ENCODE measurements at regions not wholly inside any gene's neighbourhood (a gene's known extent, or its start where the extent isn't known, plus 50 kb on each side); places are given as distances from the start of the nearest gene placed in this dataset.

GRCh38 chr16:66189951-66190350, 176.5 kb upstream of the CDH5 start:
- no peak for DNase-seq
- TF ChIP-seq CTCF (IDR thresholded peaks at IDR 0.05) (no peak), POLR2A (IDR thresholded peaks at IDR 0.05) (no peak)
- no peak overlapping the region for H3K27ac ChIP-seq

DNA sequence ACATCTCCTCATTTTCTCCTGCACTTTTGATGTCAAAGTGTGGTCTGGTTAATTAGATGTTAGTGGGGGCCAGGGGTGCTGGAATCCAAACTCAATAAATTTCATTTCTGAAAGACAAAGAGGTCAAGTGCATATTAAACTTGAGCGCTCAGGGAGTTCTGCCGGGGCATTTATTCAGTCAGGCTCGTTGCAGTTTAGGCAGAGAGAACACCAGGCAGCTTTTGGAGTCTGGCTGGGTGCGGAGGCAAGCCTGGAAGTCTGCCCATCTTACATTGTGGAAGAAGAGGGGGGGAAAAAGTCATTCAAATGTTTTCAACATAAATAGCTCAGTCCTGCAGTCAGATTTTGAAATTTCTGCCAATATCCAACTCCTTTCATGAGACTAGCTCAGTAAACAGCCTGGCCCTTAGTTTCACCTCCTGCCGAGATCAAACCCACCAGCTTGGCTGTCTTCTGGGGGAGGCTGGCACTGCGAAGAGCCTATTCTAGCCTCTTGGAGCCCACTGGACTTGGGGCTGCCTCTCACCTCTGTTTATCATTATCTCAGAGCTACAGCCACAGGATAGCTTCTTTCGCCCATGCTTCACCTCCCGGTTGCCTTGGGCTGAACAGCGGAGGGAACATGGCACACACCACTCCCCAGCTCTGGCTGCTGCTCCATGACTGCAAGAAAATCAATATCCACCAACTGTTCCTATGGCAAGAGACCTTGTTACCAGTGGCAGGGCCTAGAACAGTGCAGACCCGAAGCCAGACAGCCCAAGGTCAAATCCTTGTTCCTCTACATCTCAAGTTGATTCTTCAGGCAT, 177.4 kb upstream of the CDH5 start:
- H3K36me3 ChIP-seq, result no peaks in the 10 kb centered on the region
- DNase-seq, result no peak
- no peaks in the 10 kb centered on the region for H3K9me3 ChIP-seq

More at GRCh38 chr16:66189951-66190350, 176.5 kb upstream of the CDH5 start:
- Histone ChIP-seq H3K36me3 (no peaks in the 10 kb centered on the region), H3K9me3 (no peaks in the 10 kb centered on the region), H3K4me1 (peaks cover 0 to 5% (median 0%) of the 10 kb centered on the region in 4 donors), H3K27me3 (no peaks in the 10 kb centered on the region), H3K4me3 (no peak overlapping the region)

DNA sequence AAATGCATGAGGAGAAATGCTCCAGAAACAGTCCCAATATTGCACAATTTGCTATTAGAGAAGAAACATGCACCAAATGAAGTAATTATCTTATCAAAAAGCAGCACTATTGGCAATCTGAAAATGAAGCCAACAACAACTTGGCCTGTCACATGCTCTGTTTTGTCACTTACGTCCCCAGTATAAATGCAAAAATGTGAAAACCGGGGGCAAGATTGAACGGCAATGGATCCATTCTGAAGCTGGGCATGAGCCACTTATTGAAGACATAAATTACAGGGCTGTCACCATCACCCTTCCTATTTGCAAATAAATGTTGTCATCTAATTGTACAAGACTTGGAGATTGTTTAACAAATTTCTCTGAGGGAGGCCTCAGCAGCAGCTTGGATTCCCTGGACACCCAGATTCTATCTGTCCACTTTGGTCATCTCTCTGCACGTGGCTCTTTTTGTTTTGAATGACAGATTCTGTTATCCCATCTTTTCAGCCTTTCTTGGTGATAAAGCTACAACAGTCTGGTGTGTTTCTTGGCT, 180.2 kb upstream of the CDH5 start:
- TF ChIP-seq CTCF (IDR thresholded peaks at IDR 0.05), result no peak
- no peak for TF ChIP-seq POLR2A (IDR thresholded peaks at IDR 0.05)
- H3K27me3 ChIP-seq, result no peaks in the 10 kb centered on the region
- H3K36me3 ChIP-seq, result no peaks in the 10 kb centered on the region
- H3K9me3 ChIP-seq, result no peaks in the 10 kb centered on the region
- no peak overlapping the region for H3K4me3 ChIP-seq
- DNase-seq, result no peak
- peaks cover 0 to 5% (median 0%) of the 10 kb centered on the region in 4 donors for H3K4me1 ChIP-seq
- no peak overlapping the region for H3K27ac ChIP-seq

More for the DNA sequence above, 177.4 kb upstream of the CDH5 start:
- no peak for TF ChIP-seq POLR2A (IDR thresholded peaks at IDR 0.05)
- no peak for TF ChIP-seq CTCF (IDR thresholded peaks at IDR 0.05)
- Histone ChIP-seq H3K4me1 (peaks cover 0 to 5% (median 0%) of the 10 kb centered on the region in 4 donors), H3K27me3 (no peaks in the 10 kb centered on the region), H3K4me3 (no peak overlapping the region), H3K27ac (peak overlapping the region in 1 of 4 donors; percentile 44)

DNA sequence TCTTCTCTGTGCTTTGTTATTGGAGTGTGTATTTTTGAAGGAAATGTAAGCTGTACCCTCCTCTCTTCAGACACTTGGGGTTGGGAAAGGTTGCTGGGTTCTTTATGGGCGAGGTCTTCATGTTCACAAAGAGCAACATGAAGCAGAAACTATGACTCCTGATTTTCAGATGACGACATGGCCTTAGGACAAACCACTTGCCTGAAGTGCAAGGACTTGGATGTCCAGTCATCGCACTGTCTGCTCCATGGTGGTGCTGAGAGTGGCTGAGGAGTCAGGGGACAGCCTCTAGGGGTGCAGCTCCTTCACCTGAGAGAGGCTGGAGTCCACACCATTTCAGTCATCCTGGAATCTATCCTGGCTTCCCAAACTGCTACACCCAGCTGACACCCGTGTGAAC, 183.9 kb upstream of the CDH5 start:
- Histone ChIP-seq H3K4me1 (no peaks in the 10 kb centered on the region), H3K27ac (no peak overlapping the region), H3K4me3 (no peak overlapping the region), H3K36me3 (no peaks in the 10 kb centered on the region), H3K27me3 (no peaks in the 10 kb centered on the region), H3K9me3 (no peaks in the 10 kb centered on the region)
- TF ChIP-seq CTCF (IDR thresholded peaks at IDR 0.05), result no peak
- TF ChIP-seq POLR2A (IDR thresholded peaks at IDR 0.05), result no peak
- no peak for DNase-seq

GRCh38 chr16:66176731-66177130, 189.8 kb upstream of the CDH5 start:
- no peak overlapping the region for H3K4me3 ChIP-seq
- no peaks in the 10 kb centered on the region for H3K36me3 ChIP-seq
- no peaks in the 10 kb centered on the region for H3K4me1 ChIP-seq
- H3K27me3 ChIP-seq, result no peaks in the 10 kb centered on the region
- H3K27ac ChIP-seq, result no peak overlapping the region
- DNase-seq, result no peak
- no peak for TF ChIP-seq POLR2A (IDR thresholded peaks at IDR 0.05)
- TF ChIP-seq CTCF (IDR thresholded peaks at IDR 0.05), result no peak
- no peaks in the 10 kb centered on the region for H3K9me3 ChIP-seq

Measured in Peyer's patch (tissue), 4 donors.